GM19463 (cell line): ENCODE measurements at regions not wholly inside any gene's neighbourhood (a gene's known extent, or its start where the extent isn't known, plus 50 kb on each side); places are given as distances from the start of the nearest gene placed in this dataset.
"Not testable (repeated sequence)": the region's sequence is repeated elsewhere in the genome, so short reads cannot be mapped to it uniquely, and the experiment has no call there.

Experiments used
- ATAC-seq: cut with Tn5 transposase; IDR thresholded peaks from one replicate; pipeline ENCODE4 v1.9.1; 2021; ENCODE audit warnings: mild to moderate bottlenecking, moderate library complexity; ENCODE audit not compliant: unreplicated experiment

DNA sequence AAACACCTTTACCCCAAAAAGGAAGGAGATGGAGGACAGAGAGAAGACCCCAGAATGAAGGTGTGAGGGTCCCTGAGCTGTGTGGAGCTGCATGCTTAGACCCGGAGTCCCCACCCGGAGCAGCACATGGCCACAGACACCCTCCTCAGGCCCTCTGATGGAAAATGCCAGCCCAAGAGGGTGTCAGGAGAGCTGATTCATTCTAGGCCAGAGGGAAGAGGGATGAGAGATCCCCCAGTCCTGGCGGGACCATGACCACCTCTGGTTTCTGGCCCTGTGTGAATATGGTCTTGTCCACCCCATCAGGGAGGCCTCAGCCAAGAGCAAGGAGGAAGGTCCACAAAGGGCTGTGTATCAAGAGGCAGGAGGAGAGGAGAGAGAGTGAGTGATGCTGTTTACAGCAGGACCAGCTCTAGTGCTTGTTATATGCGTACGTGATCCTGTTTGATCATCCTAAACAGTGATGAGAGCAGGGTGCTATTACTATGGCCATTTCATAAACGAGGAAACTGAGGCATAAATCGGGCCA lies 186.6 kb upstream of the HAAO start:
- no peak for ATAC-seq

GRCh38 chr2:42978175-42978886 lies 185.9 kb upstream of the HAAO start:
- ATAC-seq, result no peak

GRCh38 chr2:42977270-42978174 lies 185.1 kb upstream of the HAAO start:
- ATAC-seq, result no peak

GRCh38 chr2:42976351-42976750 lies 184.0 kb upstream of the HAAO start:
- ATAC-seq, result no peak

GRCh38 chr2:42974721-42975717 lies 182.6 kb upstream of the HAAO start:
- no peak for ATAC-seq

DNA sequence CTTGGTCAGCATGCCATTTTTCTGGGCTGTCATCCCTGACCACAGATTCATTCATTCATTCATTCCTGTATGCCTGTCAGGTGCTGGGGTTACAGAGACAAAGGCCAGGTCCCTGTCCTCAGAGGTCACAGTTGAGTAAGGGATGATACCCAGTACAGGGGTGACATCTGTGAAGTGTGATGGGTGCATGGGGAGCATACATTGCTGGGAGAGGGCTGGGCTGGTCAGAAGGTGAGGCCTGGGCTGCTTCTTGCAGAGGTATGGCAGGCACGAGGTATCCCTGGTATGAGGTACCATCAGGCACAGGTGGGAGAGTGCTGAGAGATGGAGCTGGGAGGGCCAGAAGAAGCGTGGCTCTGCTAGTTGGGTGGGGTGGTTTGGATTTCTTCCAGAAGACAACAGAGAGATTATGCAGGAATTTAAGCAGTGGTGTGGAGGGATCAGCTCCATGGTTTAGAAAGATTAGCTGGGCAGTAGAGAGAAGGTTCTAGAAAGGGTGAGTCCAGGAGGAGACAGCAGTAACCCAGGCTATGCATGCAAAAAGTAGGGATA lies 181.9 kb upstream of the HAAO start:
- ATAC-seq, result no peak

GRCh38 chr2:42973726-42974125 lies 181.3 kb upstream of the HAAO start:
- no peak for ATAC-seq

DNA sequence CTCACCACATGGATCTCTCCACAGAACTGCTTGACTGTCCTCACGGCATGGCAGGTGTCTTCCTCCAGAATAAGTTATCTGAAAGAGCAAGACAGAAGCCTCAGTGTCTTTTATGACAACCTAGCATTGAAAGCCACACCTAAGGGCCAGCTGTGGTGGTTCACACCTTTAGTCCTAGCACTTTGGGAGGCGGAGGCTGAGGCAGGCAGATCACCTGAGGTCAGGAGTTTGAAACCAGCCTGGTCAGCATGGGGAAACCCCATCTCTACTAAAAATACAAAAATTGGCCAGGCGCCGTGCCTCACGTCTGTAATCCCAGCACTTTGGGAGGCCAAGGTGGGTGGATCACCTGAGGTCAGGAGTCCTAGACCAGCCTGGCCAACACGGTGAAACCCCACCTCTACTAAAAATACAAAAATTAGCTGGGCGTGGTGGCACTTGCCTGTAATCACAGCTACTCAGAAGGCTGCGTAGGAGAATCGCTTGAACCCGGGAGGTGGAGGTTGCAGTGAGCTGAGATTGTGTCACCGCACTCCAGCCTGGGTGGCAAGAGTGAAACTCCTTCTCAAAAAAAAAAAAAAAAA lies 180.6 kb upstream of the HAAO start:
- ATAC-seq, result not testable (repeated sequence)

DNA sequence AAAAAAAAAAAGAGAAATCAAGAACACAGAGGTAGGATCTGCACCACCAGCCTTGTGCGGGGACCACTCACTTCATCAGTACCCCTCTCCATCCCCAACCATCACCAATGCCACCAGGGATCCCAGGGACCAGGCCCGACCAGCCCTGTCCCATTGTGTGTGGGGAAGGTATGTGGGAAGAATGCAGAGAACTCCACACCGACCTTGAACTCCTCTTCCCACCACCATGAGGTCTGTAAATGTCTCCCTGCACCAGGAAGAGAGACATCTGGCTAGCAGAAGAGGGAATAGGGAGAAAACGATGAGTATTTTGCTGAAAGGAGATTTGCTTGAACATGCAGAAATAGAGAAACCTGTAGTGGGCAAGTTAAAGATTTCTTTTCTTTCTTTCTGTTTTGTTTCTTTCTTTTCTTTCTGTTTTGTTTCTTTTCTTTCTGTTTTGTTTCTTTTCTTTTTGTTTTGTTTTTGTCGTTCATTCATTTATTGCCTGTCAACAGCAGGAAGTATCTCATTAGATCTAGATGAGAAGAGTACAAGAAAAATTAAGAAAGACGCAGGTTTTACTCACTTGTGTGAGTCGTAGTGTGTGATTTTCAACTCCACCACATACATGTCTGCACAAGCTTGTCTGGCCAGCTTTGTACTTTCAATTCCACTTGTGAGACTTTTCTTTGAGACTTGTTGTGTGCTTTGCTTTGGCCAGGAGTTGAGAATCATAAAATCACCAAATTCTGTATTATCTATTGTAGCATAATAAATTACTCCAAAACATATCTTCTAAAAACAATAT lies 179.8 kb upstream of the HAAO start:
- ATAC-seq, result no peak

DNA sequence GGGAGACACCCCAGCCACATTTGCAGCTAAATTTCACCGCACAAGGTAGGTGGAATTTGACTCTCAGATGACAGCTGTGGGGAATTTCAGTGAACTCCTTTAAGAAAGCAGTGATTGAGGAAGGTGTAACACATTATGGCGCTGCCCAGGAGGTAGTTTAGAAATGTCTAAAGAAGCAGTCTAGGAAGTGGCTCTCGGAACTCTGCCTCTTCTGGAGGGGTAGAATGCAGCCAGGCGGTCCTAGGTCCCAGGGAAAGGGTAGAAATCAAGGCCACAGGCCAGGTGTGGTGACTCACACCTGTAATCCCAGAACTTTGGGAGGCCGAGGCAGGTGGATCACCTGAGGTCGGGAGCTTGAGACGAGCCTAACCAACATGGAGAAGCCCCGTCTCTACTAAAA lies 179.0 kb upstream of the HAAO start:
- ATAC-seq, result no peak

- no peak for ATAC-seq
These were observed 177.8 kb upstream of the HAAO start for GRCh38 chr2:42970151-42970550.

DNA sequence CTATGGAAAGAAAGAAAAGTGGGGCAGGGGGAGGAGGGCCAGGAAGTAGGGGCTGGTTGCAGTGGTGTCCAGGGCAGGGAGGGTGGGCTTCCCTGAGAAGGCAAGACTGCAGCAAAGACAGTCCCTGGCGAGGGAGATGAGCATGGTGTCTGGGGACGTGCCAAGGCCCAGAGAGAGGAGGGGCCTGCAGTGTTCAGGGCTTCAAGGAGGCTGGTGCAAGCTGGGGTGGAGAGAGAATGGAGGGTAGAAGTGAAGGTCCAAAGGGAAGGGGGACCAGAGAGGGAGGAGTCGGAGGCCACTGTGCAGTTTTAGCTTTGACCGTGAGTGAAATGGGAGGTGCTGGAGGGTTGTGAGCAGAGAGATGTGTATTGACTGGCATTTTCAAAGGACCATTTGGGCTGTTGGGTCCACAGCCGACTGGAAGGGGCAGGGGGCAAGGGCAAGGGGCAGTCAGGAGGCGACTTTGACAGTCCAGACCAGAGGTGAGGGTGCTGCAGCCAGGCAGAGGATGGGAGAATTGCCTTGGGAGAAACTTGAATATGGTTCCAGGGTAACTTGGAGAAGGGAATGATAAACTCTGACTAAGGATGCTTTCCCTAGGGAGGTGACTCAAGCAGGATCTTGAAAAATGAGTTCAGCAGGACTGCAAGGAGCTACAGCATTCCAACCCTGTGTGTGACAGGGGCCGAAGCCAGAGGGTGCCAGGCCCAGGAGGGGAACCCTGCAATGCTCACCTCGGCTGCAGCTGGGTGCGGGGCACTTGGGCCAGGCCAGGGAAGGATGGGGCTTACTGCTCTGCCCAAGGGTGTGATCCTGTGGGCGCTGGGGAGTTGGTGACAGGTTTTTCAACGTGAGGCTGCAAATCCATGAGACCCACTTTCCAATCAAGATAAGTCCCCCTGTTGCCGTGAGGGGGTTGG lies 177.1 kb upstream of the HAAO start:
- no peak for ATAC-seq

- no peak for ATAC-seq
These were observed 175.7 kb upstream of the HAAO start for GRCh38 chr2:42967959-42968674.

GRCh38 chr2:42965910-42966309 lies 173.5 kb upstream of the HAAO start:
- no peak for ATAC-seq

DNA sequence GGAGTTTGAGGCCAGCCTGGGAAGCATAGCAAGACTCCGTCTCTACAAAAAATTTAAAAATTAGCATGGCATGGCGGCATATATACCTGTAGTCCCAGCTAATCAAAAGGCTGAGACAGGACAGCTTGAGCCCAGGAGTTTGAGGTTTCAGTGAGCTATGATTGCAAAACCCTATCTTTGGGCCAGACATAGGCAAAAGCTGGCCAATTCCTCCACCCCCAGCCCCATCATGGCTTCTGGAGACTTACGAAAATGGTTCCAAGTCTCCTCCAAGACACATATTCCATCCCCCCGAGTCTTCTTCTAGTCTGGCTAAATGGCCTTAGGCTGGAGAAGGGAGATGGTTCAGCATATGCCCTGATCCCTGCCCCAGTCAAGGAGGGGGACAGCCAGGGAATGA lies 172.8 kb upstream of the HAAO start:
- ATAC-seq, result no peak

- ATAC-seq, result no peak
These were observed 172.2 kb upstream of the HAAO start for GRCh38 chr2:42964439-42965083.

- ATAC-seq, result no peak
These were observed 171.2 kb upstream of the HAAO start for GRCh38 chr2:42963452-42964068.
